ENCODE measurements at regions not wholly inside any gene's neighbourhood (a gene's known extent, or its start where the extent isn't known, plus 50 kb on each side); places are given as distances from the start of the nearest gene placed in this dataset.

DNA sequence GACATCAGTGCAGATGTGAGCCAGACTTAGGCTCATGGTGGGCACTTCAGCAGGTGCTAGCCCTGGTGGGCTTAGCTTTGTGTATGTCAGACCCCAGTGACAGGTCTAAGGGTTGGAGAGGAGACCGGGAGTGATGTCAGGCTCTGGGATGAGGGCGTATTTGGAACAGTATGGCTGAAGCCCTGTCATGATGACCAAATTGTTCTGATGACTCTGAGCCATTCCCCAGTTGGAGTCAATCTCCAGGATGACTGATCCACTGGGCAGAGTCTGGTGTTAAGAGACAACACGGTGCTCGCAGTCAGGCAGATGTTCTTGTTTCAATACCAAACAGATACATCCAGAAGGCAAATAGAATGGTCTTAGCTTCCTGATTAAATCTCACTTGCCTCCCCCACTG is 241.5 kb downstream of the SOX11 start:
- Mint-ChIP-seq H3K27me3 (no peaks in the 10 kb centered on the region), H3K4me1 (no peaks in the 10 kb centered on the region), H3K27ac (no peak overlapping the region), H3K4me3 (no peak overlapping the region), H3K36me3 (no peaks in the 10 kb centered on the region), H3K9me3 (peaks cover 5 to 15% (median 5%) of the 10 kb centered on the region in 3 donors)
- Histone ChIP-seq H3K27me3 (replicated peaks in 1 of 2; ENCODE audit: control insufficient read depth in 2 of 2, extremely low read depth in 1 of 2, insufficient read depth in 2 of 2, low read length in 1 of 2) (no peaks in the 10 kb centered on the region), H3K27ac (ENCODE audit: low read length) (no peak overlapping the region), H3K4me1 (ENCODE audit: control insufficient read depth in 1 of 2, extremely low read depth in 1 of 2, insufficient read depth in 2 of 2, low read length in 2 of 2) (no peaks in the 10 kb centered on the region), H3K36me3 (ENCODE audit: control insufficient read depth in 2 of 2, extremely low read depth in 1 of 2, insufficient read depth in 1 of 2, low read length in 1 of 2) (no peaks in the 10 kb centered on the region), H3K4me3 (ENCODE audit: control insufficient read depth in 1 of 2, extremely low read depth in 1 of 2, low read length in 1 of 2) (no peak overlapping the region), H3K9me3 (no peaks in the 10 kb centered on the region)
- ChIA-PET CTCF (no interaction called here), POLR2A (no interaction called here)
- ATAC-seq (replicated peaks in 1 of 4), result no peak
- WGBS (ENCODE audit: insufficient coverage), result 95% methylated on average over 2 of the region's 4 CpGs
- no peak for DNase-seq

DNA sequence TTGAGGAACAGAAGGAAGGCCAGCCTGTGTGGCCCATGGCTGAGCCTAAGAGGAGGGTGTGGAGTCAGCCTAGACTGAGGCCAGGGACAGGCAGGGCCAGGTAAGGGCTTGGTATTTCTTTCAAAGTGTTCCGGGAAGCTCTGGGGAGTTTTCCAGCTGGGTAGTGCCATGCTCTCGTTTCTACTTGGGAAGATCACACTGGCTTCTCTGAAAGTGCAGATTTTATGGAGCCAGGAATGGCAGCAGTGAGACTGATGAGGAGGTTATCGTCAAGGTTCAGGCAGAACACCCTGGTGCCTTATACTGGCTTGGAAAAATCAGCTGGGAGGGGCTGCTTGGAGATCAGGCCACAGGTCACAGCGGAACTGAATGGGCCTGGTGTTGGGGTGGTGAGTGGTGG is 245.1 kb downstream of the SOX11 start:
- WGBS (ENCODE audit: insufficient coverage), result 81% methylated on average over 3 of the region's 4 CpGs
- Histone ChIP-seq H3K4me3 (ENCODE audit: control insufficient read depth in 1 of 2, extremely low read depth in 1 of 2, low read length in 1 of 2) (no peak overlapping the region), H3K4me1 (ENCODE audit: control insufficient read depth in 1 of 2, extremely low read depth in 1 of 2, insufficient read depth in 2 of 2, low read length in 2 of 2) (no peaks in the 10 kb centered on the region), H3K27ac (ENCODE audit: low read length) (no peak overlapping the region), H3K9me3 (no peaks in the 10 kb centered on the region), H3K27me3 (replicated peaks in 1 of 2; ENCODE audit: control insufficient read depth in 2 of 2, extremely low read depth in 1 of 2, insufficient read depth in 2 of 2, low read length in 1 of 2) (no peaks in the 10 kb centered on the region), H3K36me3 (ENCODE audit: control insufficient read depth in 2 of 2, extremely low read depth in 1 of 2, insufficient read depth in 1 of 2, low read length in 1 of 2) (no peaks in the 10 kb centered on the region)
- Mint-ChIP-seq H3K27ac (no peak overlapping the region), H3K4me1 (no peaks in the 10 kb centered on the region), H3K4me3 (no peak overlapping the region), H3K9me3 (peaks cover 0 to 10% (median 9%) of the 10 kb centered on the region in 3 donors), H3K27me3 (no peaks in the 10 kb centered on the region), H3K36me3 (no peaks in the 10 kb centered on the region)
- CTCF ChIA-PET, result interaction anchor here in 1 of 2 donors (0.7 kb wide), 1 partner anchor 182 kb away, joined by 4 read pairs; no protein-coding TSS in a partner anchor
- POLR2A ChIA-PET, result no interaction called here
- ATAC-seq (replicated peaks in 1 of 4) (no peak), DNase-seq (no peak)

DNA sequence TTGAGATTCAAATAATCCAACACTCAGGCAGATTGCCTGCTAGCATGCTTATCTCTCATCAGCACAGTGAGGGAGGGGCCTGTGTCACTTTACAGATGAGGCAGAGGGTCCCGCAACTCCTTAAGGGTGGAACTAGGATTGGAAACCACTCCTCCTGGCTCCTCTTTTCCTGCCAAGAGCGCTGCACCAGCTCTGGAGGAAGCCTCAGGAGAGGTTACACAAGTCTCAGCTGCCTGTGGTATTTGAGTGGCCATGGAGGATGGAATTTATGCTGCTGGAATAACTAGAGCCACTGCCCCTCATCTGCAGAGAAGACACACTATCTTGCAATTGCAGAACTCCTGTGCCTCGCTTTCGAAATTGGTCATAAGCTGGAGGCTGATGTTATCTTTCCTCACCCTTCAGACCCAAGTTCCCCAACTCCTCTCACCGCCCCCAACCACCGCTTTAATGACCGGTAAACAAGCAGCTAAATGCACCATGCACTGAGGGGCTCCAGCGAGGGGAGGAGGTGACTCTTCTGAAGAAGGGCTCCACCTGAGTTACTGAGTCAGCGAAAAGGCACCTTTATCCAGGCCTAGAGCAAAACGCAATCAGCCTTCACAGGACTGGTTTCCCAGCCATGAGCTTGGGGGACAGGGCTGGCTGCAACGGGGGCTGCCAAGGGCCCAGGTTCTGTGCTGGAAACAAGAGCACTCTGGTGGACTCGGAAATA is 245.8 kb downstream of the SOX11 start:
- Mint-ChIP-seq H3K36me3 (no peaks in the 10 kb centered on the region), H3K9me3 (peaks cover 0 to 11% (median 10%) of the 10 kb centered on the region in 3 donors), H3K27ac (no peak overlapping the region), H3K4me1 (no peaks in the 10 kb centered on the region), H3K4me3 (no peak overlapping the region), H3K27me3 (no peaks in the 10 kb centered on the region)
- CTCF ChIA-PET, result no interaction called here
- 64% methylated on average over 9 of the region's 12 CpGs for WGBS (ENCODE audit: insufficient coverage)
- ATAC-seq (replicated peaks in 1 of 4), result no peak
- Histone ChIP-seq H3K9me3 (no peaks in the 10 kb centered on the region), H3K27ac (ENCODE audit: low read length) (no peak overlapping the region), H3K4me3 (ENCODE audit: control insufficient read depth in 1 of 2, extremely low read depth in 1 of 2, low read length in 1 of 2) (no peak overlapping the region), H3K36me3 (ENCODE audit: control insufficient read depth in 2 of 2, extremely low read depth in 1 of 2, insufficient read depth in 1 of 2, low read length in 1 of 2) (no peaks in the 10 kb centered on the region), H3K4me1 (ENCODE audit: control insufficient read depth in 1 of 2, extremely low read depth in 1 of 2, insufficient read depth in 2 of 2, low read length in 2 of 2) (no peaks in the 10 kb centered on the region), H3K27me3 (replicated peaks in 1 of 2; ENCODE audit: control insufficient read depth in 2 of 2, extremely low read depth in 1 of 2, insufficient read depth in 2 of 2, low read length in 1 of 2) (no peaks in the 10 kb centered on the region)
- no peak for DNase-seq
- POLR2A ChIA-PET, result no interaction called here

DNA sequence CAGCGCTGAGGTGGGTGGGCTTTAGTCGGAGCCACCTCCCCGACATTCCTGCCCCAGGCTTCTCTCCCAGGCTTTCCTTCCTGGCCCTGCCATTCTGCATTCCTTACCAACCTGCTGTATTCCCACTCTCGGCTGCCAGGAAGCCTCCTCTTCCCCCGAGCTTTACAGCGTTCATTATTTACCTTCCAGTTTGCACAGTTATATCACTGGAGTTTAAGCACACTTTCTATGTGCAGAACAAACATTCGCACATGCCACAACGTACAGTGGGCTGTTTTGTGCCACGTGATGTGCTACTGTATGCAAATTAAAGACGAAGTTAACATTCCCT is 246.3 kb downstream of the SOX11 start:
- no peaks in the 10 kb centered on the region for H3K27me3 ChIP-seq (replicated peaks in 1 of 2; ENCODE audit: control insufficient read depth in 2 of 2, extremely low read depth in 1 of 2, insufficient read depth in 2 of 2, low read length in 1 of 2)
- ATAC-seq (replicated peaks in 1 of 4) (no peak), DNase-seq (no peak)
- Mint-ChIP-seq H3K4me3 (no peak overlapping the region), H3K27me3 (no peaks in the 10 kb centered on the region), H3K27ac (no peak overlapping the region), H3K36me3 (no peaks in the 10 kb centered on the region), H3K4me1 (no peaks in the 10 kb centered on the region), H3K9me3 (peaks cover 0 to 14% (median 12%) of the 10 kb centered on the region in 3 donors)
- POLR2A ChIA-PET, result no interaction called here
- WGBS (ENCODE audit: insufficient coverage), result 91% methylated on average over 8 of the region's 10 CpGs
- H3K9me3 ChIP-seq, result no peaks in the 10 kb centered on the region
- no peak overlapping the region for H3K27ac ChIP-seq (ENCODE audit: low read length)
- no peaks in the 10 kb centered on the region for H3K36me3 ChIP-seq (ENCODE audit: control insufficient read depth in 2 of 2, extremely low read depth in 1 of 2, insufficient read depth in 1 of 2, low read length in 1 of 2)
- no peaks in the 10 kb centered on the region for H3K4me1 ChIP-seq (ENCODE audit: control insufficient read depth in 1 of 2, extremely low read depth in 1 of 2, insufficient read depth in 2 of 2, low read length in 2 of 2)
- CTCF ChIA-PET, result no interaction called here
- H3K4me3 ChIP-seq (ENCODE audit: control insufficient read depth in 1 of 2, extremely low read depth in 1 of 2, low read length in 1 of 2), result no peak overlapping the region

DNA sequence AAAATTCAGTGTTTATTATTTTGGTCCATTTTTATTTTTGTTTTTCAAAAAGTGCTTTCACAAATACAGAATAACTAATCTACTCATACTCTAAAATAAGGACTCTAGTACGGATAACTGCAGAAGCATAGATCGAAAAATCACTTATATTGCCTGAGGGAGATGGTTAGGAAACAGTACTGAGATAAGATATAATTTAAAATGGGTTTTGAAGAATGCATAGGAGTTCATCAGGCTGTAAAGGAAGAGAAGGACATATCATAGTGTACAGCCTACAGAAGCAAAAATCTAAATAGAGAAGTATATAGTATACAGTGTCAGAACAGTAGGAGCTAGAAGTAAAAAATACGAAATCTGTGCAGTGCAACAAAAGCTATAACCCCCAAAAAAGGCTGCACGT is 247.4 kb downstream of the SOX11 start:
- Mint-ChIP-seq H3K27me3 (no peaks in the 10 kb centered on the region), H3K9me3 (peaks cover 0 to 14% (median 12%) of the 10 kb centered on the region in 3 donors), H3K36me3 (no peaks in the 10 kb centered on the region), H3K4me1 (no peaks in the 10 kb centered on the region), H3K27ac (no peak overlapping the region), H3K4me3 (no peak overlapping the region)
- 75% methylated on average over 1 of the region's 4 CpGs for WGBS (ENCODE audit: insufficient coverage)
- H3K4me3 ChIP-seq (ENCODE audit: control insufficient read depth in 1 of 2, extremely low read depth in 1 of 2, low read length in 1 of 2), result no peak overlapping the region
- ChIA-PET POLR2A (no interaction called here), CTCF (no interaction called here)
- no peaks in the 10 kb centered on the region for H3K27me3 ChIP-seq (replicated peaks in 1 of 2; ENCODE audit: control insufficient read depth in 2 of 2, extremely low read depth in 1 of 2, insufficient read depth in 2 of 2, low read length in 1 of 2)
- ATAC-seq (replicated peaks in 1 of 4) (no peak), DNase-seq (no peak)
- H3K27ac ChIP-seq (ENCODE audit: low read length), result no peak overlapping the region
- no peaks in the 10 kb centered on the region for H3K36me3 ChIP-seq (ENCODE audit: control insufficient read depth in 2 of 2, extremely low read depth in 1 of 2, insufficient read depth in 1 of 2, low read length in 1 of 2)
- H3K9me3 ChIP-seq, result no peaks in the 10 kb centered on the region
- H3K4me1 ChIP-seq (ENCODE audit: control insufficient read depth in 1 of 2, extremely low read depth in 1 of 2, insufficient read depth in 2 of 2, low read length in 2 of 2), result no peaks in the 10 kb centered on the region

DNA sequence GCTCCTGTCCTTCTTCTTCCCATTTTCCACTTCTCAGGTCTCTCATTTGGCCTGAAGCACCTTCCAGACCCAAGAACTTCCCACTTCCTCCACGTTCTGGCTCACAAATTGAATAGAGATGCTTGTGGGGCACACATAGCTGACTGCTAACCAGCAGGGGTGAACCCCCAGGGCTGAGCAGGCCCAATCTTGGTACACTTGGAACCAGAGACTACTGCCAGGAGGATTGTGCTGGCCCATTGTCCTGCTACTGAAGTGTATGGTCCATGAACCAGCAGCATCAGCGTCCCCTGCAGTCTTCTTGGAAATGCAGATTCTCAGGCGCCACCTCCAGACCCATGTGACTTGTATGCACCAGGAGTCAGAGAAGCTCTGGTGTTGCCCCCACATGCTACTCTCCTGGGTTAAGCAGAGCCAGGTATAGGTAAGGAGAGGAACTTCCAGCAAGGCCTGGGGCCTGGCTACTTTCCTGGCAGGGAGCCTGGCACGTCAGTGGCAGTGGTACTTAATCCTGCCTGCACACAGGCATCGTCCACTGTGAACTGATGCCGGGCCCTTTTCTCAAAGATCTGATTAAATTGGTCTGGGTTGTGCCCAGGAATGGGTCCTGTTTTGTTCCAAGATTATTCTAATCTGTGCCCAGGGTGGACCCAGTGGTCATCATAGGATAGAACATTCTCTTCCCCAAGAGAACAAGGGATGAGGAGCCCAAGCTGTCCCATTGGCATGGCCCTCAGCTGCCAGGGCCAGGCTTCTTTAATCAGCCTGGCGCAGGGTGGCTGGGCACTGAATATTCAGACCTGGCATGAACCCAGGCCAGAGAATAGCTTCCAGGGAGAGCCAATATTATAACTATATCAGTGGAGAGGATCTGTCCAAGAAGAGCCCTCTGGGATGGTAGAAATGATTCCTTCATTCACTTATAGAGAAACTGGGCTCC is 248.7 kb downstream of the SOX11 start:
- H3K4me3 Mint-ChIP-seq, result no peak overlapping the region
- DNase-seq (no peak), ATAC-seq (replicated peaks in 1 of 4) (no peak)
- no peaks in the 10 kb centered on the region for H3K36me3 Mint-ChIP-seq
- Histone ChIP-seq H3K27ac (ENCODE audit: low read length) (no peak overlapping the region), H3K4me1 (ENCODE audit: control insufficient read depth in 1 of 2, extremely low read depth in 1 of 2, insufficient read depth in 2 of 2, low read length in 2 of 2) (no peaks in the 10 kb centered on the region), H3K27me3 (replicated peaks in 1 of 2; ENCODE audit: control insufficient read depth in 2 of 2, extremely low read depth in 1 of 2, insufficient read depth in 2 of 2, low read length in 1 of 2) (no peaks in the 10 kb centered on the region), H3K36me3 (ENCODE audit: control insufficient read depth in 2 of 2, extremely low read depth in 1 of 2, insufficient read depth in 1 of 2, low read length in 1 of 2) (no peaks in the 10 kb centered on the region), H3K4me3 (ENCODE audit: control insufficient read depth in 1 of 2, extremely low read depth in 1 of 2, low read length in 1 of 2) (no peak overlapping the region), H3K9me3 (no peaks in the 10 kb centered on the region)
- POLR2A ChIA-PET, result no interaction called here
- no peaks in the 10 kb centered on the region for H3K27me3 Mint-ChIP-seq
- no peak overlapping the region for H3K27ac Mint-ChIP-seq
- CTCF ChIA-PET, result no interaction called here
- H3K9me3 Mint-ChIP-seq, result peaks cover 0 to 12% (median 10%) of the 10 kb centered on the region in 3 donors
- H3K4me1 Mint-ChIP-seq, result no peaks in the 10 kb centered on the region
- WGBS (ENCODE audit: insufficient coverage), result 70% methylated on average over 6 of the region's 7 CpGs
